H1 (cell line): ENCODE measurements at regions not wholly inside any gene's neighbourhood (a gene's known extent, or its start where the extent isn't known, plus 50 kb on each side); places are given as distances from the start of the nearest gene placed in this dataset.

Source experiments
- CREB1 ChIP-seq: IDR thresholded peaks from 2 replicates; pipeline ENCODE4 v1.6.1; 2012; ENCODE audit warnings: inconsistent platforms
- KDM1A ChIP-seq: fragments of 200-600, 300-600 bp; sonication (generic); IDR thresholded peaks from 2 replicates; pipeline ENCODE4 v1.7.1; 2016; ENCODE audit warnings: mild to moderate bottlenecking, low read length, borderline replicate concordance
- NRF1 ChIP-seq: IDR thresholded peaks from 2 replicates; pipeline ENCODE4 v1.6.1; 2011; ENCODE audit warnings: mild to moderate bottlenecking, low read depth, low read length, improper control_type of control experiment
- POLR2A ChIP-seq, 2 experiments: IDR thresholded peaks; 1 replicate in 1 of 2; 2 replicates in 1 of 2; pipeline ENCODE4 v1.6.1; 2011; ENCODE audit warnings: low read depth in 2 of 2, low read length in 2 of 2, mild to moderate bottlenecking in 2 of 2; ENCODE audit errors: control extremely low read depth in 1 of 2
- RAD21 ChIP-seq, 2 experiments: IDR thresholded peaks in 1 of 2; conservative IDR thresholded peaks in 1 of 2; 2 replicates each; pipeline ENCODE4 v1.6.1; 2011; ENCODE audit warnings: low read depth in 2 of 2, low read length in 2 of 2, improper control_type of control experiment in 1 of 2, inconsistent platforms in 1 of 2, mild to moderate bottlenecking in 1 of 2, moderate library complexity in 1 of 2
- ZNF274 ChIP-seq: IDR thresholded peaks from 2 replicates; pipeline ENCODE4 v1.7.0; 2012; ENCODE audit warnings: low read length, borderline replicate concordance; ENCODE audit errors: extremely low read depth
- TF ChIP-seq, protein P1 (sequence below), 3 experiments: IDR thresholded peaks; 1 replicate in 2 of 3; 2 replicates in 1 of 3; pipeline versions ENCODE4 v1.5.1 to v1.6.1; 2011; ENCODE audit warnings: low read length in 3 of 3, mild to moderate bottlenecking in 3 of 3, inconsistent platforms in 2 of 3, low read depth in 1 of 3, moderate library complexity in 1 of 3; ENCODE audit not compliant: insufficient read depth in 1 of 3; ENCODE audit errors: control extremely low read depth in 1 of 3

- TF ChIP-seq ZNF274 (no peak), KDM1A (no peak), POLR2A (IDR thresholded peaks at IDR 0.05; ENCODE audit: control extremely low read depth in 1 of 2, low read depth in 2 of 2, low read length in 2 of 2) (no peak), CREB1 (no peak), NRF1 (no peak), RAD21 (IDR thresholded peaks at IDR 0.05 in 1 of 2, conservative IDR thresholded peaks at IDR 0.05 in 1 of 2; ENCODE audit: low read depth in 2 of 2, low read length in 2 of 2) (no peak)
- TF ChIP-seq, protein P1, sequence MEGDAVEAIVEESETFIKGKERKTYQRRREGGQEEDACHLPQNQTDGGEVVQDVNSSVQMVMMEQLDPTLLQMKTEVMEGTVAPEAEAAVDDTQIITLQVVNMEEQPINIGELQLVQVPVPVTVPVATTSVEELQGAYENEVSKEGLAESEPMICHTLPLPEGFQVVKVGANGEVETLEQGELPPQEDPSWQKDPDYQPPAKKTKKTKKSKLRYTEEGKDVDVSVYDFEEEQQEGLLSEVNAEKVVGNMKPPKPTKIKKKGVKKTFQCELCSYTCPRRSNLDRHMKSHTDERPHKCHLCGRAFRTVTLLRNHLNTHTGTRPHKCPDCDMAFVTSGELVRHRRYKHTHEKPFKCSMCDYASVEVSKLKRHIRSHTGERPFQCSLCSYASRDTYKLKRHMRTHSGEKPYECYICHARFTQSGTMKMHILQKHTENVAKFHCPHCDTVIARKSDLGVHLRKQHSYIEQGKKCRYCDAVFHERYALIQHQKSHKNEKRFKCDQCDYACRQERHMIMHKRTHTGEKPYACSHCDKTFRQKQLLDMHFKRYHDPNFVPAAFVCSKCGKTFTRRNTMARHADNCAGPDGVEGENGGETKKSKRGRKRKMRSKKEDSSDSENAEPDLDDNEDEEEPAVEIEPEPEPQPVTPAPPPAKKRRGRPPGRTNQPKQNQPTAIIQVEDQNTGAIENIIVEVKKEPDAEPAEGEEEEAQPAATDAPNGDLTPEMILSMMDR (IDR thresholded peaks at IDR 0.05; ENCODE audit: control extremely low read depth in 1 of 3, insufficient read depth in 1 of 3, low read depth in 1 of 3, low read length in 3 of 3), result no peak
Observed at GRCh38 chr16:80260906-80261311, 279.9 kb upstream of the DYNLRB2 start.
